Endothelial cell of umbilical vein (primary cell): ENCODE measurements at regions not wholly inside any gene's neighbourhood (a gene's known extent, or its start where the extent isn't known, plus 50 kb on each side); places are given as distances from the start of the nearest gene placed in this dataset.

Experiments used
- GATA2 ChIP-seq: IDR thresholded peaks from 2 replicates; pipeline ENCODE4 v1.7.0; 2011; ENCODE audit warnings: low read depth, mild to moderate bottlenecking, moderate library complexity, mixed read lengths, low read length; ENCODE audit not compliant: insufficient read length, insufficient read depth
- POLR2A ChIP-seq: IDR thresholded peaks from 2 replicates; pipeline ENCODE4 v1.6.1; 2012; ENCODE audit warnings: low read depth, mild to moderate bottlenecking, control low read depth, low read length
- POLR2AphosphoS5 ChIP-seq: IDR thresholded peaks from 2 replicates; pipeline ENCODE4 v1.6.1; 2012; ENCODE audit warnings: low read depth, mild to moderate bottlenecking, control low read depth, low read length, moderate library complexity; ENCODE audit not compliant: insufficient read depth
- TF ChIP-seq, protein P1 (sequence below), 2 donors: IDR thresholded peaks; 1 replicate in 1 of 2; 2 replicates in 1 of 2; pipeline ENCODE4 v1.5.1; 2011; ENCODE audit warnings: low read length in 2 of 2, mild to moderate bottlenecking in 2 of 2, moderate library complexity in 2 of 2, control low read depth in 1 of 2, inconsistent platforms in 1 of 2, low read depth in 1 of 2; ENCODE audit not compliant: insufficient read depth in 1 of 2; ENCODE audit errors: extremely low read depth in 1 of 2

DNA sequence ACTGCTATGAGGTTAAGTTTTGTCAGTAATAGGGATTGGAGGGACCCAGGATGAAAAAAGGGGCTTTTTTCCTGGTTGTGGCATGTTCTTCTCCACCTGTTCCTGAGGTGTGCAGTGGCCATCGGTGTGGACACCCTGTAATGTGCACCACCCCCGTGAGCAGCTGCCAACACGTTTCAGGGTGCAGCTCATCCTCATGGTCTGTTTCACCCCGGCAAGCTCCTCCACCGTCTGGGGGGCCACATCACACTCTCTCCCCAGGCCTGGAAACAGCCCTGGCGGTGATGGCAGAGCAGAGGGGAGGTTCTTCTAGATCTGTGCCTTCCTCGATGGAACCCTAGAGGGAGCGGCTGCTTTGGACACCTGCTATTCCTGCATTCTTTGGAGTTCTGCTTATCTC is 435.4 kb downstream of the MATN1 start:
- TF ChIP-seq, protein P1, sequence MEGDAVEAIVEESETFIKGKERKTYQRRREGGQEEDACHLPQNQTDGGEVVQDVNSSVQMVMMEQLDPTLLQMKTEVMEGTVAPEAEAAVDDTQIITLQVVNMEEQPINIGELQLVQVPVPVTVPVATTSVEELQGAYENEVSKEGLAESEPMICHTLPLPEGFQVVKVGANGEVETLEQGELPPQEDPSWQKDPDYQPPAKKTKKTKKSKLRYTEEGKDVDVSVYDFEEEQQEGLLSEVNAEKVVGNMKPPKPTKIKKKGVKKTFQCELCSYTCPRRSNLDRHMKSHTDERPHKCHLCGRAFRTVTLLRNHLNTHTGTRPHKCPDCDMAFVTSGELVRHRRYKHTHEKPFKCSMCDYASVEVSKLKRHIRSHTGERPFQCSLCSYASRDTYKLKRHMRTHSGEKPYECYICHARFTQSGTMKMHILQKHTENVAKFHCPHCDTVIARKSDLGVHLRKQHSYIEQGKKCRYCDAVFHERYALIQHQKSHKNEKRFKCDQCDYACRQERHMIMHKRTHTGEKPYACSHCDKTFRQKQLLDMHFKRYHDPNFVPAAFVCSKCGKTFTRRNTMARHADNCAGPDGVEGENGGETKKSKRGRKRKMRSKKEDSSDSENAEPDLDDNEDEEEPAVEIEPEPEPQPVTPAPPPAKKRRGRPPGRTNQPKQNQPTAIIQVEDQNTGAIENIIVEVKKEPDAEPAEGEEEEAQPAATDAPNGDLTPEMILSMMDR (IDR thresholded peaks at IDR 0.05; ENCODE audit: extremely low read depth in 1 of 2, insufficient read depth in 1 of 2, low read depth in 1 of 2, low read length in 2 of 2), result no peak
- no peak for TF ChIP-seq POLR2AphosphoS5
- TF ChIP-seq POLR2A, result no peak
- TF ChIP-seq GATA2, result no peak
